Right atrium auricular region (tissue), 2 donors: ENCODE measurements at regions not wholly inside any gene's neighbourhood (a gene's known extent, or its start where the extent isn't known, plus 50 kb on each side); places are given as distances from the start of the nearest gene placed in this dataset.

ENCODE experiments used
- DNase-seq: peaks from one replicate; pipeline ENCODE4 v3.0.0-alpha.2; 2019; ENCODE audit warnings: low spot score
- H3K27ac ChIP-seq, 2 donors: fragments of 200-600 bp; sonication (generic); 1 replicate in 1 of 2; 2 replicates in 1 of 2; pipeline ENCODE4 v1.5.1; 2016 to 2019
- H3K27me3 ChIP-seq, 2 donors: fragments of 200-600 bp; sonication (generic); one replicate each; pipeline versions ENCODE4 v1.5.1 to v1.6.0; 2017 to 2019
- H3K36me3 ChIP-seq: fragments of 200-600 bp; sonication (generic); one replicate; pipeline ENCODE4 v1.5.1; 2016
- H3K4me1 ChIP-seq, 2 donors: fragments of 200-600 bp; sonication (generic); one replicate each; pipeline versions ENCODE4 v1.5.1 to v1.6.0; 2017 to 2019
- H3K4me3 ChIP-seq, 2 donors: fragments of 200-600 bp; sonication (generic); 1 replicate in 1 of 2; 2 replicates in 1 of 2; pipeline ENCODE4 v1.5.1; 2017 to 2019; ENCODE audit warnings: mild to moderate bottlenecking in 1 of 2, moderate library complexity in 1 of 2
- H3K9me3 ChIP-seq, 2 donors: fragments of 200-600 bp; sonication (generic); one replicate each; pipeline ENCODE4 v1.5.1; 2019
- TF ChIP-seq, protein P1 (sequence below), 2 donors: fragments of 200-600 bp; sonication (generic); IDR thresholded peaks; one replicate each; pipeline ENCODE4 v1.5.1; 2019; ENCODE audit warnings: antibody characterized with exemption in 2 of 2

DNA sequence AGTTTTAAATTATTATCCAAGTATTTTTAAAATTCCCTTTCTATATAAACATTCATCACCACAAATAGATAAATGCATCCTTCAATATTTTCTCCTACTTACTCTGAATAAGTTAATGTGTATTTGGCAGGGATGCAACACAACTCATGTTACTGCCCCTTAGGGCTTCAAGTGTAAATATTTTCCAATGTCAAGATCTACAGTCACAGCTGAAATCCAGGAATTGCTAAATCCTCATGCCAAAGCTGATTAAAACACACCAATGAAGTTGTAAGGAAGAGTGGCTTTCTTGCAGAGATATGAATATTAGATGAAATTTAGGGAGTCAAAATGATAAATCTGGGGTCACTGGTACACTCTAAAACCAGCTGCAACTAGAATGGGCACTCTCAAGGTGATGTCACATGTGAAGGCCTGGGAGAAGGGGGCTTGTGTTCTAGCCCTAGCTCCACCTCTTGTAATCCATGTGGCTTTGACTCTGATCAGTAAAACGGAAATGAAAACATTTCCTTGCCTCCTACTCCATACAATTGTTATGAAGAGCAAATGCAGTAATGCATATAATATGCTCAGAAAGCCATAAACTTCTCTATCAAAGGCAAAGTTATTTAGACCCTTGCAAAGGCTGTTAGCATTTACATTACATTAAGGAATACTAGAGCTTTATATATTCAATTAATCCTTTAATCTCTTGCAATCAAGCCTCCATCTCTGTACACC is 228.1 kb upstream of the NFE2L3 start:
- Histone ChIP-seq H3K4me3 (no peak overlapping the region), H3K27ac (no peak overlapping the region), H3K36me3 (no peaks in the 10 kb centered on the region), H3K9me3 (peaks cover 0 to 4% of the 10 kb centered on the region in 2 donors), H3K4me1 (no peaks in the 10 kb centered on the region), H3K27me3 (no peaks in the 10 kb centered on the region)
- TF ChIP-seq, protein P1, sequence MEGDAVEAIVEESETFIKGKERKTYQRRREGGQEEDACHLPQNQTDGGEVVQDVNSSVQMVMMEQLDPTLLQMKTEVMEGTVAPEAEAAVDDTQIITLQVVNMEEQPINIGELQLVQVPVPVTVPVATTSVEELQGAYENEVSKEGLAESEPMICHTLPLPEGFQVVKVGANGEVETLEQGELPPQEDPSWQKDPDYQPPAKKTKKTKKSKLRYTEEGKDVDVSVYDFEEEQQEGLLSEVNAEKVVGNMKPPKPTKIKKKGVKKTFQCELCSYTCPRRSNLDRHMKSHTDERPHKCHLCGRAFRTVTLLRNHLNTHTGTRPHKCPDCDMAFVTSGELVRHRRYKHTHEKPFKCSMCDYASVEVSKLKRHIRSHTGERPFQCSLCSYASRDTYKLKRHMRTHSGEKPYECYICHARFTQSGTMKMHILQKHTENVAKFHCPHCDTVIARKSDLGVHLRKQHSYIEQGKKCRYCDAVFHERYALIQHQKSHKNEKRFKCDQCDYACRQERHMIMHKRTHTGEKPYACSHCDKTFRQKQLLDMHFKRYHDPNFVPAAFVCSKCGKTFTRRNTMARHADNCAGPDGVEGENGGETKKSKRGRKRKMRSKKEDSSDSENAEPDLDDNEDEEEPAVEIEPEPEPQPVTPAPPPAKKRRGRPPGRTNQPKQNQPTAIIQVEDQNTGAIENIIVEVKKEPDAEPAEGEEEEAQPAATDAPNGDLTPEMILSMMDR (IDR thresholded peaks at IDR 0.05), result no peak
- DNase-seq, result no peak

DNA sequence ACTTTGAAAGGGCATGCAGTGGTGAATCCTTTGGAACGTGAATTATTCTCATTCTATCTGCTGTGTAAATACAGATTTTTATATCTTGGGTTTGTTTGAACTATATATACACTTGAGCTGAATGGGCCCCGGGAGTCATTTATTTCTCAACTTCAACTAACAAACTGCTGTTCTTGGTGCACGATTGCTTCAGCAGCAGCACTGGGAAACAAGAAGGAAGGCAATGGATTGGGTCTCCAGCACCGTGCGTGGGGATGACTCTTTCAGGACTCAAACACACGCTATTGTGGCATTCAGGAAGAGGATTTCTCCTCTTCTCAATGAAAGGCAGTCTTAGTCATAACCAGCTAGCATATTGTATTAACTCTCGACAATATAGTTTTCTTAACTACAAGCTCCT is 226.0 kb upstream of the NFE2L3 start:
- Histone ChIP-seq H3K9me3 (no peaks in the 10 kb centered on the region), H3K27ac (no peak overlapping the region), H3K36me3 (no peaks in the 10 kb centered on the region), H3K4me3 (no peak overlapping the region), H3K27me3 (no peaks in the 10 kb centered on the region), H3K4me1 (no peaks in the 10 kb centered on the region)
- DNase-seq, result peak; percentile 64
- TF ChIP-seq, protein P1 (IDR thresholded peaks at IDR 0.05), result no peak

DNA sequence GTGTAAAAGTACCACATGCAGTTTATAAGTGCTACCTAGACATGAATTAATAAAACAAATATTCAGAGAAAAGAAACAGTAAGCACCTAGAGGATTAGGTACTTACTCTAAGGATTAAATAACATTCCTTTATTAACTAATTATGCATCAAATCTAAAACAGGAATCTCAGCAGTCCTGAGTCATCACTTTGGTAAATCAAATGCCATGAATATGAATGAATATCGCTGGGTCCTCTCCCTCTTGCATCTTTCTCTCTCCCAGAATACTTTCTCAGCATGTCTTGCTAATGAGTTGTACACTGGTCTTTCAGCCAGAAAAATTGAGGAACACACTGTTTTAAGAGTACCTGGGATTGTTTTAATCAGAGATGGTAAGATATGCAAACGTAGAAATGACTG is 225.5 kb upstream of the NFE2L3 start:
- no peaks in the 10 kb centered on the region for H3K27me3 ChIP-seq
- no peaks in the 10 kb centered on the region for H3K36me3 ChIP-seq
- no peak overlapping the region for H3K4me3 ChIP-seq
- no peaks in the 10 kb centered on the region for H3K4me1 ChIP-seq
- TF ChIP-seq, protein P1 (IDR thresholded peaks at IDR 0.05), result no peak
- no peaks in the 10 kb centered on the region for H3K9me3 ChIP-seq
- H3K27ac ChIP-seq, result no peak overlapping the region
- DNase-seq, result no peak

DNA sequence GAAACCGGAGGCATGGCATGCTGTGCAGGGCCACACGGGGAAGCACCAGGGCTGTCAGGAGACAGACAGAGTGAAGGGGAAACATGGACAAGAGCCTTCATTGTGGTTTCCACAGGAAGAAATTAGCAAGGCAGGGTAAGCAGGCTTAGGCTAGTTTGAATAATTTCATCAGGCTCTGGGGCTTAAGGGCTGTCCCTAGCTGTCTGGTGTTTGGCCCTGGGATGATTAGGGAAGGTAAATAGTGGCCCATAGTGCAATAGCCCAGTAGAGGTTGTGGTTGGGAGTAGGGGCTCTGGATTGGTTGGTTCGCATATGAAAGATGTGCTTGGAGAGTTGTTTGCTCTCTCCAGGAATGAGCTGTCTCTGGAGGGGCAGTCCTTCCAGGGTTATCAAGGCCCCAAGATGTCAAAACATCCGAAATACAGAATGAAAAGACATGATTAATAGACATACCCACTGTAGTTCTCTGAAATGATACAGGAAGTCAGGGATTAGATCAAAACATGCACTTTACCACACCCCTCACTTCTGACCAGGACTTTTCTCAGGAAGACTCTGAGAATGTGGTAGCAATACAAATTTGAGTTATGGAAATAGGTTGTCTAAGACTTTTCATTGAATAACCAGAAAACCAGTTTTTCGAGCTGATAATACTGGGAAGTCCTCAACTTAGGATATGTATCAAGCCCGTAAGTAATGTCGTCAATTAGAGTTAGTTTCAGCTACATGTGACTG is 224.9 kb upstream of the NFE2L3 start:
- H3K4me1 ChIP-seq, result no peaks in the 10 kb centered on the region
- H3K9me3 ChIP-seq, result no peaks in the 10 kb centered on the region
- no peak overlapping the region for H3K4me3 ChIP-seq
- H3K27me3 ChIP-seq, result no peaks in the 10 kb centered on the region
- TF ChIP-seq, protein P1 (IDR thresholded peaks at IDR 0.05), result no peak
- DNase-seq, result no peak
- no peaks in the 10 kb centered on the region for H3K36me3 ChIP-seq
- H3K27ac ChIP-seq, result no peak overlapping the region

DNA sequence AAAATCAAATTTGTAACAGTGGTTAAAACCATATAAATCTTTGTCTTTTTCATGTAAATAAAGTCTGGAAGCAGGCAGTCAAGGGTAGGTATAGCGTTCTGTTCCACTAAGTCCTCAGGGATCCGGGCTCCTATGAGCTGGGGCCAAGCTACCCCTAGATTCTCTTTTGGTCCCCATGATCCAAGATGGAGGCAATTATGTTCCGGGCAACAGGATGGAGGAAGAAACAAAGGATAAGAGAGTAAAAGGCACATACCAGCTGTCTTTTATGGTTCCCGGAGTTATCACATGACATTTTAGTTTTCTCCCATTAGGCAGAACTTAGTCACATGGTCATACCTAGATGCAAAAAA is 224.4 kb upstream of the NFE2L3 start:
- TF ChIP-seq, protein P1 (IDR thresholded peaks at IDR 0.05), result no peak
- no peaks in the 10 kb centered on the region for H3K4me1 ChIP-seq

More for the DNA sequence above, 224.4 kb upstream of the NFE2L3 start:
- no peak for DNase-seq
- Histone ChIP-seq H3K9me3 (no peaks in the 10 kb centered on the region), H3K4me3 (no peak overlapping the region), H3K36me3 (no peaks in the 10 kb centered on the region), H3K27me3 (no peaks in the 10 kb centered on the region), H3K27ac (no peak overlapping the region)
